ENCODE measurements at regions not wholly inside any gene's neighbourhood (a gene's known extent, or its start where the extent isn't known, plus 50 kb on each side); places are given as distances from the start of the nearest gene placed in this dataset.

DNA sequence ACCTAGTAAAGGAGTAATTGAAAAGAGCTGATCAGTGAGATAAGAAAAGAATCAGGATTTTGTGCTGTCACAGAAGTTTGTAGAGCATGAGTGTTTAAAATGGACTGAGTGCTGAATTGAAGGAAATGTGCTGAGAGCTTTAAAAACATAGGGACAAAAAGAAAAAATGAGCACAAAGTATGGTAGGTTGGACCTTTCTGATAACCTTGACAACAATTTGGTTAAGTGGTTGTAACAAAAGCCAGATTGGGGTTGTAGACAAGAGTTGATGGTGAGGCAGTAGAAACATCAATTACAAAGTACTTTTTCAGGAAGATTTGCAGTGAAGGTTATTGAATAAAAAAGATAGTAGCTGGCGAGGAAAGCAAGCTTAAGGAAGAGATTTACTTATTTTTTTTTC, 674.7 kb upstream of the KIF2B start:
- TF ChIP-seq, protein P1, sequence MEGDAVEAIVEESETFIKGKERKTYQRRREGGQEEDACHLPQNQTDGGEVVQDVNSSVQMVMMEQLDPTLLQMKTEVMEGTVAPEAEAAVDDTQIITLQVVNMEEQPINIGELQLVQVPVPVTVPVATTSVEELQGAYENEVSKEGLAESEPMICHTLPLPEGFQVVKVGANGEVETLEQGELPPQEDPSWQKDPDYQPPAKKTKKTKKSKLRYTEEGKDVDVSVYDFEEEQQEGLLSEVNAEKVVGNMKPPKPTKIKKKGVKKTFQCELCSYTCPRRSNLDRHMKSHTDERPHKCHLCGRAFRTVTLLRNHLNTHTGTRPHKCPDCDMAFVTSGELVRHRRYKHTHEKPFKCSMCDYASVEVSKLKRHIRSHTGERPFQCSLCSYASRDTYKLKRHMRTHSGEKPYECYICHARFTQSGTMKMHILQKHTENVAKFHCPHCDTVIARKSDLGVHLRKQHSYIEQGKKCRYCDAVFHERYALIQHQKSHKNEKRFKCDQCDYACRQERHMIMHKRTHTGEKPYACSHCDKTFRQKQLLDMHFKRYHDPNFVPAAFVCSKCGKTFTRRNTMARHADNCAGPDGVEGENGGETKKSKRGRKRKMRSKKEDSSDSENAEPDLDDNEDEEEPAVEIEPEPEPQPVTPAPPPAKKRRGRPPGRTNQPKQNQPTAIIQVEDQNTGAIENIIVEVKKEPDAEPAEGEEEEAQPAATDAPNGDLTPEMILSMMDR (IDR thresholded peaks at IDR 0.05) = no peak
- TF ChIP-seq POLR2A (IDR thresholded peaks at IDR 0.05) = no peak

Data from thyroid gland (tissue), 4 donors.